NOMO-1 treated with DMSO at 0.1 percent for 48 hours (cell line): ENCODE measurements at regions not wholly inside any gene's neighbourhood (a gene's known extent, or its start where the extent isn't known, plus 50 kb on each side); places are given as distances from the start of the nearest gene placed in this dataset.

Source experiments
- DNase-seq: peaks from one replicate; lab custom pipeline; 2025; ENCODE audit not compliant: unreplicated experiment; lab: John Stamatoyannopoulos, UW

GRCh38 chr12:63319936-63320633 is 169.1 kb upstream of the AVPR1A start:
- no peak for DNase-seq

DNA sequence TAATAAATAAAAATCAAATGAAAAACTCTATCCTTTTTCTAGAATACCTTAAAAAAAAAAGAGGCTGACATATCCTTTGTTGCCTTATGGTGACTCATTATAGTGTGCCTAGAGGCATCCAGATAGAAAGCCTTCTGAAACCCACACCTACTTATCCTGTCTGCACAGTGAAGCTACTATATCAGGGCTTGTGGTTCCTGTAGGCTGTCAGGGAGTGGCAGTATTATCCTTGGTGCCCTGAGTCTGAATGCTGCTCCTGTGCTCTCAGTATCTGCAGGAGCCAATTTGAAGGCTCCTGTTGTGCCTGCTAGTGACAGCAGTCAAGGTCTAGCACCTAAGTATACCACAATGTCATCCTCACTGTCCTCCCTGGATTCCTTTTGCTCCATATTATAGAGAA is 168.4 kb upstream of the AVPR1A start:
- DNase-seq: no peak

DNA sequence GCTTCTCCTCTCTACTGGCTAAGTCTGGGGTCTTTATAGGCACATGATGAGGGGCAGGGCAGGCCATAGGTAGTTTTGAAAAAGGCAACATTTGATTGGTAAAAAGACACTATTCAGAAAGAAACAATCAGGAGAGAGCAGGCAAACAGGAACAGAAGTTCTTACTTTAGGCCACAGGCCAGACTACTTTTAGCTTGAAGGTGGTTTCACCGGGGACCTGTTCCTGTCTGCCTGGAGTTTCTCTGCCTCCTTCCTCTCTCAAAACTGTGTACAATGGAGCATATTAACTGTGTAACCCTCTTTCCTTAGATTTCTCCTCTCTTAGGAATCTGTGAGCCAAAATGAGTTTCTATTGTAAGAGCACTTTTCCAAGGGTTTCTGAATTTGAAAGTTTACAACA is 167.9 kb upstream of the AVPR1A start:
- DNase-seq: no peak

- no peak for DNase-seq
Observed at GRCh38 chr12:63318313-63318712, 167.3 kb upstream of the AVPR1A start.

GRCh38 chr12:63317880-63318279 is 166.9 kb upstream of the AVPR1A start:
- DNase-seq: no peak

DNA sequence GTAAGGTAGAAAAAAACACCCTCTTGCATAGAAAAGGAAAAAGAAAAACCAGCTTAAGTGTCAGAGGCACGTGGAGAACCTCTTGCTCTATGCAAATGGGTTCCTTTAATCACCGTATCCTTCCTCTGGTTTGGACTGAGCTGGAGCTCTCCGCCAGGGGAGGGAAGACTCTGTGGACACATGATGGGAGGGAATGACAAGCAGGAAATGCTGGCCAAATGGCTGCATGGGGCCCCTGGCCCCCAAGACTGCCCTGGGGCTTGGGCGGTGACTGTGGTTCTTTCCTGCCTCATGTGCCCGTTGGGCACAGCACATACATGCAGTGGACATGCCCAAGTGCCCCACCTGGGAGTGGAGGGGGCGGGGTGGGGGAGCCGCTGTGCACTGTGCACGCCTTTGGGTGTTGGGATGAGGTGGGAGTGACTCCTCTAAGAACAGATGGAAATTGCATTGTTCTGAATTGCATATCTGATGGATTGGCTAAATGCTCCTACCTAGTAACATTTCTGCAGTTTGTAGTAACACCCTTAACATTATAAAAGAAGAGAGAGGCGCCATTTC is 166.4 kb upstream of the AVPR1A start:
- no peak for DNase-seq

- DNase-seq: no peak
Observed at GRCh38 chr12:63313139-63313538, 162.1 kb upstream of the AVPR1A start.

DNA sequence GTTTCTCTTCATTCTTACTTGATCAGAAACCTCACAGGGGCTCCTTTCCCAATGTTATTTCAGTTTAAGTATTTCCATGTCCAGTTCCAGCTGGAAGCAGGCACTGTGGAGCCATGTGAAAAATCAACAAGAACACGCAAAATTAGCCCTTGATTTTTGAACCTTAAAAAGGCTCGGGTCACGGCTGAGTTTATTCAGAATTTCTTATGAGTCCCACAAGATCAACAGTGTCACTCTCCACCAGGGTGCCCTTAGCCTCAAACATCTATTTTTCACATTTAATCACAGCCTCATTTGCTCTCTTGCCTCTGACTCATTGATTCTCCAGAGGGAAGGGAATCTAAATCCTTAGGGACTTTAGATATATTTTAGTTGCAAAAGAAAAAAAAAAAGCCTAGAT is 157.7 kb upstream of the AVPR1A start:
- no peak for DNase-seq

GRCh38 chr12:63307849-63308248 is 156.8 kb upstream of the AVPR1A start:
- DNase-seq: no peak

- DNase-seq: no peak
Observed at GRCh38 chr12:63305901-63306875, 155.2 kb upstream of the AVPR1A start.

GRCh38 chr12:63304887-63305316 is 153.9 kb upstream of the AVPR1A start:
- DNase-seq: no peak

GRCh38 chr12:63302941-63303536 is 152.0 kb upstream of the AVPR1A start:
- no peak for DNase-seq

- no peak for DNase-seq
Observed at GRCh38 chr12:63302269-63302940, 151.4 kb upstream of the AVPR1A start.

DNA sequence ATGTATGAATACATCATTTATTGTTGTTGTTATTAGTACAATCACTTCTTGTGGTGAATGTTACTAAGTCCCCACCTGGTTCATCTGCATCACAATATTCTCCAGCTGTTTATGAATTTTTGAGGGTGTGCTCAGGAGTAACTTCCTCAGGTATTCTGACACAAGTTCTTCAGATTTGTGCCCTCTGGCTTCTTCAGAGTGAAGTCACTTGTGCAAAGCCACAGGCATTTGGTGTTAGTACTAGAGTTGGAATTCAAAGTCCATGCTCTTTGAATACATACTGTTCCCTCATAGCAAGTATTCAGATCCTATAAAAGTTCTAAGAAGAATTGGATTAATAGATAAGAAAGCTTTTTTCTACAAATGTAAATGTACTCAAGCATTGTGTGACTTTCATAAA is 150.3 kb upstream of the AVPR1A start:
- DNase-seq: no peak

GRCh38 chr12:63298386-63298930 is 147.5 kb upstream of the AVPR1A start:
- no peak for DNase-seq

- DNase-seq: no peak
Observed at GRCh38 chr12:63294327-63294632, 143.3 kb upstream of the AVPR1A start.

DNA sequence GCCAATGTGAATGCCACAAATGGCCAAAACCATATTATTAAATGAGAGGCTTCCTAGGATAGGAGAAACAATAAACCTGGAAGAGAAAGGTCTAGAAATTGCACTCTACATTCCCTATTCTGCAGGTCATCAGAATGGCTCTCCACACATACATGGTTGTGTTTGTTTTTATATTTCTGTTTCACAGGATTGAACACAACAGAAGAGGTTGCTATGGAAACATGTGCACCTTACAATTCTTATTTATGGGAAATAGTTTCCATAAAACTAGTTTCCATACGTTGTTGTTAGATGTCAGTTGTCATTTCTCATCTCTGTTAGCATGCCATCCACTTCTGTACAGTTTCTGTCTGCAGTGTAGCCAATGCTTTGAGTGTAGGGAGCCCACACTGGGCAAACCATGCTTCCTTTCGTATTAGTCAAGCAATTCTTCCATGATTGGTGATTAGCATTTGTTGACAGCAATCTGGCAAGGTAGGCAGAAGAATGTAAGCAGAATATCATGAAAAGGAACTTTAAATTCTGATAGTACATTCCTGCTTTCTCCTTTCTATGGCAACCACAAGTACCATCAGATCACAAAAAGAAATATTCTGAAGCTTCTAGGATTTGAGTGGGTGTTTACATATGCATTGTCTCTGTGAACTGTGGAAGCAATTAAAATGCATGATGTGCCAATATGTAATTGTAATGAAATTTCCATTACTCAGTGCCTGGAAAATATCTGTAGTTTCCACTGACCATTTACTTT is 141.6 kb upstream of the AVPR1A start:
- DNase-seq: no peak

DNA sequence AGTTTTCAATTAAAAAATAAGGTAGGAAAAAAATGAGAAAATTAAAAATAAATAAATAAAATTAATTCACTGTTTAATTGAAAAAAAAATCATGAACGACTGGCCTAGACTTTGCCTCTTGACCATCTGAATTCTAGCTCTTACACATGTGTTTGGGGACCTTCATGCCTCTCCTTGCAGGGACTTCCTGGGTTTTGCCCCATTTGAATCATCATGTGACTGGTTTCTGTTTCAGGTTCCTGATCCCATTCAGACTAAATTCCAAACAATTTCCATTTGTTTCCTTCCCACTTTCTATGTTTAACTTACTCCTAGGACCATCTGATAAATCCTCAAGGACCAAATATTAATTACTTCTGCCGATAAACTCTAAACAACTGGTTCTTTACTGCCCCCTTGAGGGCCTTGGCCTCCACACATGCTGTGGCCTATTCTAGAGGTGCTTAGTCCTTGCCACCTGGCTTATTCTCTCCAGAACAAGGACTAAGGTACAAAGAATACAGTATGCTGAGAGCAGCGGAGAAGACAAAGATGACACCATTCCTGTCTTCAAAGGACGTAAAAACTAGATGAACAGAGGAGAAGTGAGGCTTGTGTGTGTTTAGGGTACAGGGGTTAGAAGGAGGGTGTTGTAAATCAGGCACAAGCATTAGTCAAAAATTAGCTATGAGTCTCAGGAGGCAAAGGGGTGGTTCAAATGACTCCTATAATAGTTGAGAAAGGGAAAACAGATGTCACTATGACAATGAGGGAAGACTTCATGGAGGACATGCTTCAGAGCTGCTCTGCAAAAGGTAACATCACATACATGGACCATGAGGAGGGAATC is 125.8 kb upstream of the AVPR1A start:
- DNase-seq: no peak

DNA sequence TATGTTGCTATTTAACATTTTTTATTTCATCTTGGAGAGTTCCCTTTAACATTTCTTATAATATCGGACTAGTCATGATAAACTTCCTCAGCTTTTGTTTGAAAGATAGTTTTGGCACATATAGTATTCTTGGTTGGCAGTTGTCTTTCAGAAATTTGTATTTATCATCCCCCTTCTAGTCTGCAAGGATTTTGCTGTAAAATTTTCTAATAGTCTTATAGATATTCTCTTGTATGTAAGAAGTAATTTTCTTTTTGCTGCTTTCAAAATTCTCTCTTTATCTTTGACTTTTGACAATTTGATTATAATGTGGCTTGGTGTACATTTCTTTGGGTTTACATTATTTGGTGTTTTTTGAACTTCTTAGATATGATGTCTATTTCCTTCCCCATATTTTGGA is 116.0 kb upstream of the AVPR1A start:
- no peak for DNase-seq
